ENCODE measurements at regions not wholly inside any gene's neighbourhood (a gene's known extent, or its start where the extent isn't known, plus 50 kb on each side); places are given as distances from the start of the nearest gene placed in this dataset.

GRCh38 chr11:121833970-121834369 lies 282.0 kb downstream of the BLID start:
- Histone ChIP-seq H3K27ac (ENCODE audit: insufficient read length, low read depth, low read length) (no peak overlapping the region), H3K18ac (ENCODE audit: insufficient read length, low read depth, low read length) (no peak overlapping the region), H3K14ac (ENCODE audit: insufficient read depth, low read length) (no peak overlapping the region), H2BK15ac (ENCODE audit: low read depth, low read length) (no peak overlapping the region), H3K79me1 (ENCODE audit: insufficient read depth, low read depth, low read length, poor library complexity, severe bottlenecking) (no peaks in the 10 kb centered on the region), H3K4me1 (ENCODE audit: insufficient read depth, low read length) (no peaks in the 10 kb centered on the region), H2AFZ (ENCODE audit: low read length) (no peak overlapping the region), H4K20me1 (ENCODE audit: control insufficient read depth, insufficient read depth, insufficient read length) (no peaks in the 10 kb centered on the region), H3K4me2 (ENCODE audit: insufficient read depth, insufficient read length, low read length) (no peak overlapping the region), H3K9ac (ENCODE audit: extremely low read depth, insufficient read length, low read length) (no peak overlapping the region), H3K23ac (ENCODE audit: insufficient read length, low read depth, low read length) (no peak overlapping the region), H3K9me3 (ENCODE audit: control insufficient read depth, low read depth, low read length) (no peaks in the 10 kb centered on the region), H3K79me2 (ENCODE audit: insufficient read depth, low read length) (no peaks in the 10 kb centered on the region), H4K8ac (replicated peaks; ENCODE audit: insufficient read length, low read depth, low read length) (no peak overlapping the region), H3K56ac (ENCODE audit: insufficient read length, low read depth, low read length) (no peak overlapping the region), H3K27me3 (ENCODE audit: insufficient read depth, low read length) (no peaks in the 10 kb centered on the region), H3T11ph (ENCODE audit: low read length) (no peak overlapping the region), H4K91ac (ENCODE audit: insufficient read length, low read depth, low read length) (no peak overlapping the region), H4K5ac (ENCODE audit: insufficient read length, low read depth, low read length) (no peak overlapping the region), H2BK120ac (ENCODE audit: low read depth, low read length, poor library complexity, severe bottlenecking) (no peak overlapping the region), H2BK20ac (ENCODE audit: low read depth, low read length, poor library complexity, severe bottlenecking) (no peak overlapping the region), H3K23me2 (ENCODE audit: insufficient read length, low read depth, low read length, poor library complexity, severe bottlenecking) (no peaks in the 10 kb centered on the region), H2BK12ac (ENCODE audit: insufficient read length, low read depth, low read length) (no peak overlapping the region), H3K4ac (ENCODE audit: low read depth, low read length) (no peak overlapping the region), H2BK5ac (ENCODE audit: insufficient read length, low read length) (no peak overlapping the region), H2AK5ac (ENCODE audit: insufficient read length, low read length) (no peak overlapping the region)
- no peak overlapping the region for H3K4me3 Mint-ChIP-seq
- H3K4me1 Mint-ChIP-seq, result no peaks in the 10 kb centered on the region
- peaks cover 0 to 11% (median 2%) of the 10 kb centered on the region in 3 experiments; a peak in 4 of 7 replicates for H3K36me3 Mint-ChIP-seq (ENCODE audit: insufficient read depth in 1 of 3, low read depth in 3 of 3)
- no peaks in the 10 kb centered on the region for H3K27me3 Mint-ChIP-seq (ENCODE audit: low read depth)
- H3K9me3 Mint-ChIP-seq, result peaks cover 6 to 9% of the 10 kb centered on the region in 2 experiments; a peak in 3 of 5 replicates
- TF ChIP-seq, protein P1, sequence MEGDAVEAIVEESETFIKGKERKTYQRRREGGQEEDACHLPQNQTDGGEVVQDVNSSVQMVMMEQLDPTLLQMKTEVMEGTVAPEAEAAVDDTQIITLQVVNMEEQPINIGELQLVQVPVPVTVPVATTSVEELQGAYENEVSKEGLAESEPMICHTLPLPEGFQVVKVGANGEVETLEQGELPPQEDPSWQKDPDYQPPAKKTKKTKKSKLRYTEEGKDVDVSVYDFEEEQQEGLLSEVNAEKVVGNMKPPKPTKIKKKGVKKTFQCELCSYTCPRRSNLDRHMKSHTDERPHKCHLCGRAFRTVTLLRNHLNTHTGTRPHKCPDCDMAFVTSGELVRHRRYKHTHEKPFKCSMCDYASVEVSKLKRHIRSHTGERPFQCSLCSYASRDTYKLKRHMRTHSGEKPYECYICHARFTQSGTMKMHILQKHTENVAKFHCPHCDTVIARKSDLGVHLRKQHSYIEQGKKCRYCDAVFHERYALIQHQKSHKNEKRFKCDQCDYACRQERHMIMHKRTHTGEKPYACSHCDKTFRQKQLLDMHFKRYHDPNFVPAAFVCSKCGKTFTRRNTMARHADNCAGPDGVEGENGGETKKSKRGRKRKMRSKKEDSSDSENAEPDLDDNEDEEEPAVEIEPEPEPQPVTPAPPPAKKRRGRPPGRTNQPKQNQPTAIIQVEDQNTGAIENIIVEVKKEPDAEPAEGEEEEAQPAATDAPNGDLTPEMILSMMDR (conservative IDR thresholded peaks at IDR 0.05), result no peak
- DNase-seq, result no peak
- H3K27ac Mint-ChIP-seq, result no peak overlapping the region
